HepG2 (cell line): ENCODE measurements at regions not wholly inside any gene's neighbourhood (a gene's known extent, or its start where the extent isn't known, plus 50 kb on each side); places are given as distances from the start of the nearest gene placed in this dataset.

Experiments used
- ATAC-seq: fragments of 200-7000 bp; cut with Tn5 transposase; 3 replicates; pipeline ENCODE4 v1.9.1; 2020; ENCODE audit warnings: mild to moderate bottlenecking, moderate library complexity
- BruUV-seq: library from RNA; stranded (reverse); fragments of 400-500 nt; replicated peaks from 2 replicates; lab custom pipeline; 2021; lab: Mats Ljungman, UMichigan
- CTCF ChIA-PET: fragments of 300-600 bp; formaldehyde crosslinking; extraction: SDS; loops from one replicate; lab custom pipeline; 2021; ENCODE audit warnings: low total read pairs, inconsistent platforms, low intra/inter-chr PET ratio; lab: Yijun Ruan, JAX
- POLR2A ChIA-PET: fragments of 350-600 bp; sonication (Branson Sonifier 250); formaldehyde crosslinking; loops from one replicate; lab custom pipeline; 2020; ENCODE audit warnings: antibody characterized with exemption, inconsistent platforms; lab: Yijun Ruan, JAX
- DNase-seq: peaks from one replicate; pipeline ENCODE4 v3.0.0-alpha.2; 2015; ENCODE audit warnings: low spot score
- FAIRE-seq: peaks from 3 replicates; lab custom pipeline; 2011; peaks lifted over from hg19 to GRCh38; lab: Jason Lieb, UNC
- H2AFZ ChIP-seq: one replicate; pipeline ENCODE4 v1.6.1; 2011; ENCODE audit warnings: low read length, inconsistent platforms
- H3K27ac ChIP-seq: fragments of 300-600 bp; 3 replicates; pipeline ENCODE4 v1.8.0; 2011; ENCODE audit warnings: mixed run types, mild to moderate bottlenecking, mixed read lengths, low read length, inconsistent platforms; ENCODE audit not compliant: insufficient read depth; ENCODE audit errors: extremely low read length
- H3K27me3 ChIP-seq, 2 experiments: fragments of 200-600 bp in 1 of 2; 2 replicates in 1 of 2; 3 replicates in 1 of 2; pipeline versions ENCODE4 v1.6.0 to v1.8.0; 2011; ENCODE audit warnings: low read length in 2 of 2, mild to moderate bottlenecking in 2 of 2, moderate library complexity in 2 of 2, inconsistent platforms in 1 of 2; ENCODE audit not compliant: insufficient read depth in 2 of 2, control insufficient read depth in 1 of 2
- H3K36me3 ChIP-seq, 2 experiments: fragments of 200-600 bp in 1 of 2; replicated peaks in 1 of 2; 2 replicates in 1 of 2; 3 replicates in 1 of 2; pipeline versions ENCODE4 v1.5.1 to v1.8.0; 2011; ENCODE audit warnings: low read length in 2 of 2, inconsistent platforms in 1 of 2; ENCODE audit not compliant: insufficient read depth in 2 of 2, control insufficient read depth in 1 of 2
- H3K4me1 ChIP-seq: 2 replicates; pipeline ENCODE4 v1.5.1; 2012; ENCODE audit warnings: low read length, inconsistent platforms; ENCODE audit not compliant: insufficient read depth
- H3K4me2 ChIP-seq: 2 replicates; pipeline ENCODE4 v1.6.0; 2011; ENCODE audit warnings: low read depth, low read length, inconsistent platforms
- H3K4me3 ChIP-seq, 3 experiments: fragments of 200-600 bp in 1 of 3; sonication (generic), shearing (Covaris generic) in 1 of 3; replicated peaks in 1 of 3; 2 replicates each; pipeline ENCODE4 v1.5.1; 2011 to 2016; ENCODE audit warnings: low read length in 3 of 3, inconsistent platforms in 2 of 3, low read depth in 2 of 3, mild to moderate bottlenecking in 2 of 3, control low read depth in 1 of 3, mixed read lengths in 1 of 3; ENCODE audit not compliant: insufficient read depth in 1 of 3
- H3K79me2 ChIP-seq: one replicate; pipeline ENCODE4 v1.6.1; 2011; ENCODE audit warnings: low read length, inconsistent platforms; ENCODE audit not compliant: insufficient read depth
- H3K9ac ChIP-seq: 2 replicates; pipeline ENCODE4 v1.6.0; 2011; ENCODE audit warnings: mild to moderate bottlenecking, low read depth, low read length, inconsistent platforms; ENCODE audit not compliant: insufficient read depth
- H3K9me3 ChIP-seq: 2 replicates; pipeline ENCODE4 v1.5.1; 2012; ENCODE audit warnings: mild to moderate bottlenecking, low read length
- H4K20me1 ChIP-seq: 2 replicates; pipeline ENCODE4 v1.6.0; 2011; ENCODE audit warnings: inconsistent platforms, mild to moderate bottlenecking, low read length, moderate library complexity; ENCODE audit not compliant: insufficient read depth
- CREM ChIP-seq, 2 experiments: sonication (generic) in 1 of 2; formaldehyde crosslinking in 1 of 2; IDR thresholded peaks; 2 replicates each; pipeline versions ENCODE4 v1.4.0 to v1.6.1; 2016 to 2020; ENCODE audit warnings: antibody characterized with exemption in 1 of 2, mild to moderate bottlenecking in 1 of 2, missing genetic modification reagents in 1 of 2
- EED ChIP-seq: sonication (generic); formaldehyde crosslinking; IDR thresholded peaks from 2 replicates; pipeline ENCODE4 v1.5.0; 2020; ENCODE audit warnings: mild to moderate bottlenecking, missing genetic modification reagents
- HCFC1 ChIP-seq: fragments of 150-350 bp; IDR thresholded peaks from 2 replicates; pipeline ENCODE4 v1.6.1; 2014; ENCODE audit warnings: low read depth, low read length
- MEF2D ChIP-seq: sonication (generic); formaldehyde crosslinking; IDR thresholded peaks from 2 replicates; pipeline ENCODE4 v1.5.1; 2020; ENCODE audit warnings: mild to moderate bottlenecking, missing genetic modification reagents
- MTF1 ChIP-seq: sonication (generic); formaldehyde crosslinking; IDR thresholded peaks from 2 replicates; pipeline ENCODE4 v1.5.0; 2020; ENCODE audit warnings: missing genetic modification reagents
- POLR2AphosphoS2 ChIP-seq: IDR thresholded peaks from 2 replicates; pipeline ENCODE4 v1.6.1; 2011; ENCODE audit warnings: low read depth, low read length, improper control_type of control experiment
- TEAD2 ChIP-seq: sonication (generic); formaldehyde crosslinking; IDR thresholded peaks from 2 replicates; pipeline ENCODE4 v1.9.0; 2021; ENCODE audit warnings: missing genetic modification reagents
- ZFP36L1 ChIP-seq: sonication (generic); formaldehyde crosslinking; IDR thresholded peaks from 2 replicates; pipeline ENCODE4 v1.8.0; 2022; ENCODE audit warnings: mild to moderate bottlenecking, missing genetic modification reagents, moderate library complexity
- ZNF431 ChIP-seq: sonication (generic); formaldehyde crosslinking; IDR thresholded peaks from 2 replicates; pipeline ENCODE4 v1.9.0; 2022; ENCODE audit warnings: missing genetic modification reagents, low read depth, mild to moderate bottlenecking, borderline replicate concordance
- ZNF564 ChIP-seq: sonication (generic); formaldehyde crosslinking; IDR thresholded peaks from 2 replicates; pipeline ENCODE4 v1.8.1; 2023; ENCODE audit warnings: mild to moderate bottlenecking, missing genetic modification reagents
- ZNF782 ChIP-seq: sonication (generic); formaldehyde crosslinking; IDR thresholded peaks from 2 replicates; pipeline ENCODE4 v1.4.0; 2020; ENCODE audit warnings: missing genetic modification reagents, mild to moderate bottlenecking, borderline replicate concordance
- ZNF879 ChIP-seq: sonication (generic); formaldehyde crosslinking; IDR thresholded peaks from 2 replicates; pipeline ENCODE4 v1.8.1; 2023; ENCODE audit warnings: missing genetic modification reagents
- ZSCAN22 ChIP-seq: sonication (generic); formaldehyde crosslinking; IDR thresholded peaks from 2 replicates; pipeline ENCODE4 v1.4.0; 2020; ENCODE audit warnings: mild to moderate bottlenecking, missing genetic modification reagents
- WGBS: methylation state at CpG from one replicate; pipeline ENCODE4 v1.1.6; 2017; ENCODE audit warnings: low lambda C conversion rate; 5-methylcytosine and 5-hydroxymethylcytosine counted together
- in situ Hi-C: cut with HindIII; loops from 2 replicates; pipeline ENCODE4 v1.10.0; 2017; ENCODE audit warnings: low pct_unique_long_range_greater_than_20kb; ENCODE audit not compliant: extremely low pct_ligation_motif_present
- intact Hi-C: fragments of 100-400 bp; cut with micrococcal nuclease; formaldehyde crosslinking; loops from one replicate; pipeline ENCODE4 v1.10.0; 2022; ENCODE audit not compliant: unreplicated experiment
- TF ChIP-seq, protein P1 (sequence below): sonication (generic); formaldehyde crosslinking; IDR thresholded peaks from 2 replicates; pipeline ENCODE4 v1.5.0; 2020; ENCODE audit warnings: mild to moderate bottlenecking, missing genetic modification reagents
- TF ChIP-seq, protein P2 (sequence below): sonication (generic); formaldehyde crosslinking; IDR thresholded peaks from 2 replicates; pipeline ENCODE4 v1.4.0; 2020; ENCODE audit warnings: missing genetic modification reagents
- TF ChIP-seq, protein P3 (sequence below): sonication (generic); formaldehyde crosslinking; IDR thresholded peaks from 2 replicates; pipeline ENCODE4 v1.8.1; 2023; ENCODE audit warnings: missing genetic modification reagents, inconsistent platforms, borderline replicate concordance
- TF ChIP-seq, protein P4 (sequence below): IDR thresholded peaks from 2 replicates; pipeline ENCODE4 v1.6.1; 2016; ENCODE audit warnings: missing genetic modification reagents, missing compliant biosample characterization

DNA sequence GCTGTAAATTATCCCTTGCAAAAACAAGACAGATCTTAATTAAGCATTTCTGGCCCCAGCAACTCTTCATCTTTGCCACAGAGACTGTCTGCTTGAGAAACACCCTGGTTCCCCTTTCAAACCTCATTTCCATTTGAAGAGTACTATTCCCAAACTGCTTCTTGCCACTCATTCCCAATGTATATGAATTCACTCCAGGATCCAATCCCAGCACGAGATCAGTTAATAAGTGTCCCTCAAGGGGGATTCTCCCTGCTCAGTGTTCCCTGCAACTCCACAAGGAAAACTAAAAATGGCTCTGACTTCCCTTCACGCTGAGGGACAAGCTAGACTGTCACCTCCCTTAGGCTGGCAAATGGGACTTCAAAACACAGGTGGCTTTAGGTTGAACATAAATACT lies 173.2 kb downstream of the SIPA1L2 start (continued):
- TF ChIP-seq CREM (IDR thresholded peaks at IDR 0.05): no peak
- TF ChIP-seq CREM (CRISPR knock-in tag; IDR thresholded peaks at IDR 0.05): no peak
- TF ChIP-seq MEF2D: no peak
- TF ChIP-seq MTF1 (CRISPR knock-in tag): no peak
- TF ChIP-seq, protein P1, sequence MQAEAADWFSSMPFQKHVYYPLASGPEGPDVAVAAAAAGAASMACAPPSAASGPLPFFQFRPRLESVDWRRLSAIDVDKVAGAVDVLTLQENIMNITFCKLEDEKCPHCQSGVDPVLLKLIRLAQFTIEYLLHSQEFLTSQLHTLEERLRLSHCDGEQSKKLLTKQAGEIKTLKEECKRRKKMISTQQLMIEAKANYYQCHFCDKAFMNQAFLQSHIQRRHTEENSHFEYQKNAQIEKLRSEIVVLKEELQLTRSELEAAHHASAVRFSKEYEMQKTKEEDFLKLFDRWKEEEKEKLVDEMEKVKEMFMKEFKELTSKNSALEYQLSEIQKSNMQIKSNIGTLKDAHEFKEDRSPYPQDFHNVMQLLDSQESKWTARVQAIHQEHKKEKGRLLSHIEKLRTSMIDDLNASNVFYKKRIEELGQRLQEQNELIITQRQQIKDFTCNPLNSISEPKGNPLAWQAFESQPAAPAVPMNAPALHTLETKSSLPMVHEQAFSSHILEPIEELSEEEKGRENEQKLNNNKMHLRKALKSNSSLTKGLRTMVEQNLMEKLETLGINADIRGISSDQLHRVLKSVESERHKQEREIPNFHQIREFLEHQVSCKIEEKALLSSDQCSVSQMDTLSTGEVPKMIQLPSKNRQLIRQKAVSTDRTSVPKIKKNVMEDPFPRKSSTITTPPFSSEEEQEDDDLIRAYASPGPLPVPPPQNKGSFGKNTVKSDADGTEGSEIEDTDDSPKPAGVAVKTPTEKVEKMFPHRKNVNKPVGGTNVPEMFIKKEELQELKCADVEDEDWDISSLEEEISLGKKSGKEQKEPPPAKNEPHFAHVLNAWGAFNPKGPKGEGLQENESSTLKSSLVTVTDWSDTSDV (CRISPR knock-in tag): no peak

DNA sequence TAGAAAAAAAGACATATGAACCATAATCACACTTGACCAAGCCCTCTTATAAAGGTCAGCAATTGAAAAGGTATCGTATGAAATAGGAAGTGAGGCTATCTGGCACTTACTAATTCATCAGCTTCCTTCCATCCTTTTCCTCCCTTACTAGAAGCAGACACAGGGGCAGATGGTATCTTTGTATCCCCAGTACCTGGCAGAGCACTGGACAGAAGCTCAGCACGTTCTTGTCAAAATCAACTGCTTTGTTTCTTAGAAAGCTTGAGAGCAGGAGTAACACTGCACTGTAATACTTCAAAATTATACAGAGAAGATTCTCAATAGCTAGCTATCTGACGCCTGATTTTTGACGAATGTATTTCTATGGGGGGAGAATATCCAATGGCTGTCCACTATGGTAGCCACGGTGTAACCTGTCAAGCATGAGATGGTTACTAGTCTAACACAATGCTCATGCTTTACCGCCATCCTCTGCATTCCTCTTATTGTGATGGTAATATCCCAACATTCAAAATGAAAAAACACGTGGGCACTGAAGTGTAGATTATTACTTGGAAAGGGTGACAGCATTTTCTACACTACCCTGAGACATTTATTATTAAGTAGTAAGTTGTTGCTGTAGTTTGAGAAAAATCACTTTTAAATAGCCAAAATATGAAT lies 175.6 kb downstream of the SIPA1L2 start:
- DNase-seq: no peak
- ChIA-PET POLR2A (no interaction called here), CTCF (no interaction called here)
- Histone ChIP-seq H3K4me2 (no peak overlapping the region), H3K4me3 (no peak overlapping the region), H3K79me2 (no peaks in the 10 kb centered on the region), H3K4me1 (no peaks in the 10 kb centered on the region), H3K9me3 (no peaks in the 10 kb centered on the region), H2AFZ (no peak overlapping the region), H3K36me3 (no peaks in the 10 kb centered on the region), H3K27ac (no peak overlapping the region), H3K9ac (no peak overlapping the region), H4K20me1 (no peaks in the 10 kb centered on the region), H3K27me3 (no peaks in the 10 kb centered on the region)
- no TSS peak for BruUV-seq
- WGBS: 35% methylated on average over 7 of the region's 7 CpGs
- TF ChIP-seq POLR2AphosphoS2 (no peak), ZNF879 (CRISPR knock-in tag) (no peak), ZNF564 (CRISPR knock-in tag) (no peak), ZFP36L1 (no peak), HCFC1 (no peak), ZSCAN22 (CRISPR knock-in tag) (no peak), EED (CRISPR knock-in tag) (no peak), TEAD2 (CRISPR knock-in tag) (no peak), ZNF431 (CRISPR knock-in tag) (no peak), ZNF782 (CRISPR knock-in tag) (no peak)
- TF ChIP-seq, protein P2, sequence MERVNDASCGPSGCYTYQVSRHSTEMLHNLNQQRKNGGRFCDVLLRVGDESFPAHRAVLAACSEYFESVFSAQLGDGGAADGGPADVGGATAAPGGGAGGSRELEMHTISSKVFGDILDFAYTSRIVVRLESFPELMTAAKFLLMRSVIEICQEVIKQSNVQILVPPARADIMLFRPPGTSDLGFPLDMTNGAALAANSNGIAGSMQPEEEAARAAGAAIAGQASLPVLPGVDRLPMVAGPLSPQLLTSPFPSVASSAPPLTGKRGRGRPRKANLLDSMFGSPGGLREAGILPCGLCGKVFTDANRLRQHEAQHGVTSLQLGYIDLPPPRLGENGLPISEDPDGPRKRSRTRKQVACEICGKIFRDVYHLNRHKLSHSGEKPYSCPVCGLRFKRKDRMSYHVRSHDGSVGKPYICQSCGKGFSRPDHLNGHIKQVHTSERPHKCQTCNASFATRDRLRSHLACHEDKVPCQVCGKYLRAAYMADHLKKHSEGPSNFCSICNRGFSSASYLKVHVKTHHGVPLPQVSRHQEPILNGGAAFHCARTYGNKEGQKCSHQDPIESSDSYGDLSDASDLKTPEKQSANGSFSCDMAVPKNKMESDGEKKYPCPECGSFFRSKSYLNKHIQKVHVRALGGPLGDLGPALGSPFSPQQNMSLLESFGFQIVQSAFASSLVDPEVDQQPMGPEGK (CRISPR knock-in tag): no peak
- TF ChIP-seq, protein P3, sequence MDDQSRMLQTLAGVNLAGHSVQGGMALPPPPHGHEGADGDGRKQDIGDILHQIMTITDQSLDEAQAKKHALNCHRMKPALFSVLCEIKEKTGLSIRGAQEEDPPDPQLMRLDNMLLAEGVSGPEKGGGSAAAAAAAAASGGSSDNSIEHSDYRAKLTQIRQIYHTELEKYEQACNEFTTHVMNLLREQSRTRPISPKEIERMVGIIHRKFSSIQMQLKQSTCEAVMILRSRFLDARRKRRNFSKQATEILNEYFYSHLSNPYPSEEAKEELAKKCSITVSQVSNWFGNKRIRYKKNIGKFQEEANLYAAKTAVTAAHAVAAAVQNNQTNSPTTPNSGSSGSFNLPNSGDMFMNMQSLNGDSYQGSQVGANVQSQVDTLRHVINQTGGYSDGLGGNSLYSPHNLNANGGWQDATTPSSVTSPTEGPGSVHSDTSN (CRISPR knock-in tag): no peak
- TF ChIP-seq, protein P4, sequence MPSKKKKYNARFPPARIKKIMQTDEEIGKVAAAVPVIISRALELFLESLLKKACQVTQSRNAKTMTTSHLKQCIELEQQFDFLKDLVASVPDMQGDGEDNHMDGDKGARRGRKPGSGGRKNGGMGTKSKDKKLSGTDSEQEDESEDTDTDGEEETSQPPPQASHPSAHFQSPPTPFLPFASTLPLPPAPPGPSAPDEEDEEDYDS (CRISPR knock-in tag): no peak
- ATAC-seq: no peak
- intact Hi-C loops (no loop called here), in situ Hi-C loops (no loop called here)
- no peak for FAIRE-seq
